ENCODE measurements at regions not wholly inside any gene's neighbourhood (a gene's known extent, or its start where the extent isn't known, plus 50 kb on each side); places are given as distances from the start of the nearest gene placed in this dataset.
"Not testable (repeated sequence)": the region's sequence is repeated elsewhere in the genome, so short reads cannot be mapped to it uniquely, and the experiment has no call there.

GRCh38 chr11:24264868-24265267 is 232.0 kb upstream of the LUZP2 start:
- Histone ChIP-seq H3K4me3 (ENCODE audit: low read length) (no peak overlapping the region), H3K9me3 (ENCODE audit: low read length) (no peaks in the 10 kb centered on the region), H3K27me3 (ENCODE audit: insufficient read depth, low read length) (no peaks in the 10 kb centered on the region), H3K36me3 (ENCODE audit: insufficient read depth, low read length) (no peaks in the 10 kb centered on the region), H2AFZ (ENCODE audit: low read depth, low read length) (no peak overlapping the region), H3K4me1 (ENCODE audit: insufficient read depth, low read length) (peaks cover 3% of the 10 kb centered on the region)

- Histone ChIP-seq H2AFZ (ENCODE audit: low read depth, low read length) (no peak overlapping the region), H3K36me3 (ENCODE audit: insufficient read depth, low read length) (no peaks in the 10 kb centered on the region), H3K4me3 (ENCODE audit: low read length) (no peak overlapping the region), H3K9me3 (ENCODE audit: low read length) (no peaks in the 10 kb centered on the region), H3K4me1 (ENCODE audit: insufficient read depth, low read length) (peaks cover 3% of the 10 kb centered on the region), H3K27me3 (ENCODE audit: insufficient read depth, low read length) (no peaks in the 10 kb centered on the region)
These were observed 229.8 kb upstream of the LUZP2 start for GRCh38 chr11:24267014-24267413.

GRCh38 chr11:24271798-24272197 is 225.1 kb upstream of the LUZP2 start:
- Histone ChIP-seq H3K27me3 (ENCODE audit: insufficient read depth, low read length) (no peaks in the 10 kb centered on the region), H3K4me3 (ENCODE audit: low read length) (no peak overlapping the region), H2AFZ (ENCODE audit: low read depth, low read length) (no peak overlapping the region), H3K4me1 (ENCODE audit: insufficient read depth, low read length) (peaks cover 3% of the 10 kb centered on the region), H3K36me3 (ENCODE audit: insufficient read depth, low read length) (no peaks in the 10 kb centered on the region), H3K9me3 (ENCODE audit: low read length) (no peaks in the 10 kb centered on the region)

GRCh38 chr11:24274214-24274781 is 222.6 kb upstream of the LUZP2 start:
- not testable (repeated sequence) for H3K4me1 ChIP-seq (ENCODE audit: insufficient read depth, low read length); H3K27me3 ChIP-seq (ENCODE audit: insufficient read depth, low read length); H3K4me3 ChIP-seq (ENCODE audit: low read length); H2AFZ ChIP-seq (ENCODE audit: low read depth, low read length); H3K9me3 ChIP-seq (ENCODE audit: low read length); H3K36me3 ChIP-seq (ENCODE audit: insufficient read depth, low read length)

GRCh38 chr11:24286238-24286637 is 210.6 kb upstream of the LUZP2 start:
- H3K4me1 ChIP-seq (ENCODE audit: insufficient read depth, low read length), result no peaks in the 10 kb centered on the region
- no peak overlapping the region for H3K4me3 ChIP-seq (ENCODE audit: low read length)
- no peaks in the 10 kb centered on the region for H3K27me3 ChIP-seq (ENCODE audit: insufficient read depth, low read length)
- no peaks in the 10 kb centered on the region for H3K36me3 ChIP-seq (ENCODE audit: insufficient read depth, low read length)
- H3K9me3 ChIP-seq (ENCODE audit: low read length), result no peaks in the 10 kb centered on the region
- no peak overlapping the region for H2AFZ ChIP-seq (ENCODE audit: low read depth, low read length)

- H2AFZ ChIP-seq (ENCODE audit: low read depth, low read length), result no peak overlapping the region
- H3K4me3 ChIP-seq (ENCODE audit: low read length), result no peak overlapping the region
- no peaks in the 10 kb centered on the region for H3K36me3 ChIP-seq (ENCODE audit: insufficient read depth, low read length)
- H3K9me3 ChIP-seq (ENCODE audit: low read length), result no peaks in the 10 kb centered on the region
- H3K4me1 ChIP-seq (ENCODE audit: insufficient read depth, low read length), result no peaks in the 10 kb centered on the region
- no peaks in the 10 kb centered on the region for H3K27me3 ChIP-seq (ENCODE audit: insufficient read depth, low read length)
These were observed 207.6 kb upstream of the LUZP2 start for GRCh38 chr11:24289301-24289700.

GRCh38 chr11:24293964-24294363 is 202.9 kb upstream of the LUZP2 start:
- Histone ChIP-seq H3K9me3 (ENCODE audit: low read length) (no peaks in the 10 kb centered on the region), H3K36me3 (ENCODE audit: insufficient read depth, low read length) (no peaks in the 10 kb centered on the region), H3K4me3 (ENCODE audit: low read length) (no peak overlapping the region), H3K4me1 (ENCODE audit: insufficient read depth, low read length) (no peaks in the 10 kb centered on the region), H3K27me3 (ENCODE audit: insufficient read depth, low read length) (no peaks in the 10 kb centered on the region), H2AFZ (ENCODE audit: low read depth, low read length) (no peak overlapping the region)

GRCh38 chr11:24295360-24295759 is 201.5 kb upstream of the LUZP2 start:
- no peak overlapping the region for H2AFZ ChIP-seq (ENCODE audit: low read depth, low read length)
- H3K4me3 ChIP-seq (ENCODE audit: low read length), result no peak overlapping the region
- no peaks in the 10 kb centered on the region for H3K9me3 ChIP-seq (ENCODE audit: low read length)
- H3K4me1 ChIP-seq (ENCODE audit: insufficient read depth, low read length), result no peaks in the 10 kb centered on the region
- H3K27me3 ChIP-seq (ENCODE audit: insufficient read depth, low read length), result no peaks in the 10 kb centered on the region
- H3K36me3 ChIP-seq (ENCODE audit: insufficient read depth, low read length), result no peaks in the 10 kb centered on the region

- H2AFZ ChIP-seq (ENCODE audit: low read depth, low read length), result no peak overlapping the region
- H3K9me3 ChIP-seq (ENCODE audit: low read length), result no peaks in the 10 kb centered on the region
- no peaks in the 10 kb centered on the region for H3K36me3 ChIP-seq (ENCODE audit: insufficient read depth, low read length)
- no peak overlapping the region for H3K4me3 ChIP-seq (ENCODE audit: low read length)
- no peaks in the 10 kb centered on the region for H3K4me1 ChIP-seq (ENCODE audit: insufficient read depth, low read length)
- H3K27me3 ChIP-seq (ENCODE audit: insufficient read depth, low read length), result no peaks in the 10 kb centered on the region
These were observed 199.4 kb upstream of the LUZP2 start for GRCh38 chr11:24297461-24297860.

- no peaks in the 10 kb centered on the region for H3K9me3 ChIP-seq (ENCODE audit: low read length)
- H3K4me1 ChIP-seq (ENCODE audit: insufficient read depth, low read length), result no peaks in the 10 kb centered on the region
- no peak overlapping the region for H3K4me3 ChIP-seq (ENCODE audit: low read length)
- H2AFZ ChIP-seq (ENCODE audit: low read depth, low read length), result no peak overlapping the region
- no peaks in the 10 kb centered on the region for H3K27me3 ChIP-seq (ENCODE audit: insufficient read depth, low read length)
- no peaks in the 10 kb centered on the region for H3K36me3 ChIP-seq (ENCODE audit: insufficient read depth, low read length)
These were observed 198.7 kb upstream of the LUZP2 start for GRCh38 chr11:24298146-24298545.

- H3K4me1 ChIP-seq (ENCODE audit: insufficient read depth, low read length), result no peaks in the 10 kb centered on the region
- H3K9me3 ChIP-seq (ENCODE audit: low read length), result no peaks in the 10 kb centered on the region
- H2AFZ ChIP-seq (ENCODE audit: low read depth, low read length), result no peak overlapping the region
- H3K36me3 ChIP-seq (ENCODE audit: insufficient read depth, low read length), result no peaks in the 10 kb centered on the region
- no peaks in the 10 kb centered on the region for H3K27me3 ChIP-seq (ENCODE audit: insufficient read depth, low read length)
- no peak overlapping the region for H3K4me3 ChIP-seq (ENCODE audit: low read length)
These were observed 184.9 kb upstream of the LUZP2 start for GRCh38 chr11:24311974-24312373.

- no peak overlapping the region for H3K4me3 ChIP-seq (ENCODE audit: low read length)
- no peaks in the 10 kb centered on the region for H3K27me3 ChIP-seq (ENCODE audit: insufficient read depth, low read length)
- no peak overlapping the region for H2AFZ ChIP-seq (ENCODE audit: low read depth, low read length)
- no peaks in the 10 kb centered on the region for H3K4me1 ChIP-seq (ENCODE audit: insufficient read depth, low read length)
- H3K9me3 ChIP-seq (ENCODE audit: low read length), result no peaks in the 10 kb centered on the region
- no peaks in the 10 kb centered on the region for H3K36me3 ChIP-seq (ENCODE audit: insufficient read depth, low read length)
These were observed 184.2 kb upstream of the LUZP2 start for GRCh38 chr11:24312464-24313238.

GRCh38 chr11:24321229-24321628 is 175.6 kb upstream of the LUZP2 start:
- no peaks in the 10 kb centered on the region for H3K4me1 ChIP-seq (ENCODE audit: insufficient read depth, low read length)
- H3K36me3 ChIP-seq (ENCODE audit: insufficient read depth, low read length), result no peaks in the 10 kb centered on the region
- no peak overlapping the region for H3K4me3 ChIP-seq (ENCODE audit: low read length)
- no peaks in the 10 kb centered on the region for H3K9me3 ChIP-seq (ENCODE audit: low read length)
- H2AFZ ChIP-seq (ENCODE audit: low read depth, low read length), result no peak overlapping the region
- H3K27me3 ChIP-seq (ENCODE audit: insufficient read depth, low read length), result no peaks in the 10 kb centered on the region

- no peaks in the 10 kb centered on the region for H3K36me3 ChIP-seq (ENCODE audit: insufficient read depth, low read length)
- H3K4me3 ChIP-seq (ENCODE audit: low read length), result no peak overlapping the region
- no peaks in the 10 kb centered on the region for H3K27me3 ChIP-seq (ENCODE audit: insufficient read depth, low read length)
- no peak overlapping the region for H2AFZ ChIP-seq (ENCODE audit: low read depth, low read length)
- H3K4me1 ChIP-seq (ENCODE audit: insufficient read depth, low read length), result no peaks in the 10 kb centered on the region
- H3K9me3 ChIP-seq (ENCODE audit: low read length), result no peaks in the 10 kb centered on the region
These were observed 172.6 kb upstream of the LUZP2 start for GRCh38 chr11:24324211-24324610.
